RWPE1 (cell line): ENCODE measurements at regions not wholly inside any gene's neighbourhood (a gene's known extent, or its start where the extent isn't known, plus 50 kb on each side); places are given as distances from the start of the nearest gene placed in this dataset.

Experiments
- CTCF ChIA-PET: fragments of 350-600 bp; sonication (Branson Sonifier 250); formaldehyde crosslinking; extraction: SDS; loops from one replicate; lab custom pipeline; 2021; lab: Yijun Ruan, JAX
- POLR2A ChIA-PET: fragments of 400-600 bp; formaldehyde crosslinking; extraction: SDS; loops from one replicate; lab custom pipeline; 2020; ENCODE audit warnings: antibody characterized with exemption; ENCODE audit not compliant: low non-redundant PET; lab: Yijun Ruan, JAX
- DNase-seq: peaks from one replicate; pipeline ENCODE4 v3.0.0; 2012; ENCODE audit warnings: low spot score
- H3K27ac ChIP-seq: fragments of 450-650 bp; 2 replicates; pipeline ENCODE4 v1.5.1; 2017
- CTCF ChIP-seq: fragments of 450-650 bp; conservative IDR thresholded peaks from 2 replicates; pipeline ENCODE4 v1.5.1; 2017; ENCODE audit warnings: low read depth, mild to moderate bottlenecking

- TF ChIP-seq CTCF: no peak
- DNase-seq: no peak
- H3K27ac ChIP-seq: no peak overlapping the region
- POLR2A ChIA-PET: no interaction called here
- CTCF ChIA-PET: no interaction called here
Observed at GRCh38 chr5:156015137-156015536, 311.8 kb upstream of the SGCD start.

GRCh38 chr5:156019130-156019529 is 307.8 kb upstream of the SGCD start:
- no peak for DNase-seq
- no peak overlapping the region for H3K27ac ChIP-seq
- no peak for TF ChIP-seq CTCF
- ChIA-PET POLR2A (no interaction called here), CTCF (no interaction called here)

GRCh38 chr5:156019571-156020180 is 307.3 kb upstream of the SGCD start:
- ChIA-PET POLR2A (no interaction called here), CTCF (no interaction called here)
- no peak for TF ChIP-seq CTCF
- no peak for DNase-seq
- no peak overlapping the region for H3K27ac ChIP-seq

- ChIA-PET POLR2A (no interaction called here), CTCF (no interaction called here)
- H3K27ac ChIP-seq: no peak overlapping the region
- no peak for DNase-seq
- TF ChIP-seq CTCF: no peak
Observed at GRCh38 chr5:156020647-156021046, 306.3 kb upstream of the SGCD start.

- CTCF ChIA-PET: interaction anchor here (0.8 kb wide), 1 partner anchor 9 kb away, joined by 5 read pairs; no protein-coding TSS in a partner anchor
- DNase-seq: no peak
Observed at GRCh38 chr5:156021866-156022265, 305.1 kb upstream of the SGCD start.

GRCh38 chr5:156025656-156026055 is 301.3 kb upstream of the SGCD start:
- no peak for TF ChIP-seq CTCF
- no peak for DNase-seq
- H3K27ac ChIP-seq: no peak overlapping the region
- CTCF ChIA-PET: interaction anchor here (0.6 to 0.7 kb wide), 2 partner anchors 330 to 886 kb away, joined by 3 read pairs; no protein-coding TSS in a partner anchor
- POLR2A ChIA-PET: no interaction called here

More at GRCh38 chr5:156021866-156022265, 305.1 kb upstream of the SGCD start:
- no peak for TF ChIP-seq CTCF
- POLR2A ChIA-PET: no interaction called here
- H3K27ac ChIP-seq: no peak overlapping the region
